DOHH2 (cell line): ENCODE measurements at regions not wholly inside any gene's neighbourhood (a gene's known extent, or its start where the extent isn't known, plus 50 kb on each side); places are given as distances from the start of the nearest gene placed in this dataset.

ENCODE experiments used
- H3F3A ChIP-seq: fragments of 200-600 bp; sonication (generic), shearing (Covaris generic); 2 replicates; pipeline ENCODE4 v1.6.0; 2016; ENCODE audit warnings: antibody characterized with exemption, mild to moderate bottlenecking; ENCODE audit not compliant: control insufficient read depth, insufficient read depth
- H3K27ac ChIP-seq: fragments of 200-600 bp; sonication (generic); 2 replicates; pipeline ENCODE4 v1.5.1; 2014; ENCODE audit warnings: low read depth, mild to moderate bottlenecking, low read length, moderate library complexity
- H3K27me3 ChIP-seq: fragments of 200-600 bp; sonication (generic); 2 replicates; pipeline ENCODE4 v1.6.1; 2014; ENCODE audit warnings: mild to moderate bottlenecking, low read length, mixed read lengths; ENCODE audit not compliant: control insufficient read depth
- H3K36me3 ChIP-seq: fragments of 200-600 bp; sonication (generic); 2 replicates; pipeline ENCODE4 v1.6.1; 2014; ENCODE audit warnings: mild to moderate bottlenecking, low read length, moderate library complexity, mixed read lengths; ENCODE audit not compliant: control insufficient read depth
- H3K4me1 ChIP-seq: fragments of 200-600 bp; sonication (generic); 2 replicates; pipeline ENCODE4 v1.6.1; 2014; ENCODE audit warnings: mild to moderate bottlenecking, low read length, mixed read lengths; ENCODE audit not compliant: control insufficient read depth
- H3K4me2 ChIP-seq: fragments of 200-600 bp; sonication (generic); 2 replicates; pipeline ENCODE4 v1.6.0; 2014; ENCODE audit warnings: mild to moderate bottlenecking, low read length, moderate library complexity
- H3K4me3 ChIP-seq: fragments of 200-600 bp; sonication (generic); 2 replicates; pipeline ENCODE4 v1.5.1; 2014; ENCODE audit warnings: mild to moderate bottlenecking, low read length, mixed read lengths
- H3K79me2 ChIP-seq: fragments of 200-600 bp; sonication (generic); 2 replicates; pipeline ENCODE4 v1.6.1; 2014; ENCODE audit warnings: mild to moderate bottlenecking, low read length, mixed read lengths; ENCODE audit not compliant: control insufficient read depth
- H3K9me2 ChIP-seq: fragments of 200-600 bp; sonication (generic); replicated peaks from 2 replicates; pipeline ENCODE4 v1.6.1; 2014; ENCODE audit warnings: mild to moderate bottlenecking, low read length, mixed read lengths; ENCODE audit not compliant: control insufficient read depth
- H3K9me3 ChIP-seq: fragments of 200-600 bp; sonication (generic); 2 replicates; pipeline ENCODE4 v1.6.1; 2014; ENCODE audit warnings: antibody characterized with exemption, low read length, mixed read lengths; ENCODE audit not compliant: control insufficient read depth, insufficient read depth
- H4K20me1 ChIP-seq: fragments of 200-600 bp; sonication (generic); 2 replicates; pipeline ENCODE4 v1.6.0; 2014; ENCODE audit warnings: low read depth, mild to moderate bottlenecking, antibody characterized with exemption, low read length, moderate library complexity; ENCODE audit not compliant: control insufficient read depth, insufficient read depth
- EZH2phosphoT487 ChIP-seq: fragments of 200-600 bp; sonication (generic); IDR thresholded peaks from 2 replicates; pipeline ENCODE4 v1.6.1; 2017; ENCODE audit warnings: borderline replicate concordance, mild to moderate bottlenecking, antibody characterized with exemption, low read length, moderate library complexity, mixed read lengths
- TF ChIP-seq, protein P1 (sequence below): fragments of 200-600 bp; sonication (generic); IDR thresholded peaks from one replicate; pipeline ENCODE4 v1.5.1; 2014; ENCODE audit warnings: antibody characterized with exemption, mild to moderate bottlenecking, low read depth, low read length; ENCODE audit not compliant: poor library complexity, severe bottlenecking

GRCh38 chr21:16832791-16833190, 680.1 kb upstream of the CXADR start:
- Histone ChIP-seq H3K4me3 (no peak overlapping the region), H3F3A (no peaks in the 10 kb centered on the region), H3K36me3 (no peaks in the 10 kb centered on the region), H3K4me1 (no peaks in the 10 kb centered on the region), H3K27me3 (no peaks in the 10 kb centered on the region), H4K20me1 (no peaks in the 10 kb centered on the region), H3K79me2 (no peaks in the 10 kb centered on the region), H3K9me3 (no peaks in the 10 kb centered on the region), H3K9me2 (no peaks in the 10 kb centered on the region), H3K27ac (no peak overlapping the region), H3K4me2 (no peak overlapping the region)
- no peak for TF ChIP-seq EZH2phosphoT487
- TF ChIP-seq, protein P1, sequence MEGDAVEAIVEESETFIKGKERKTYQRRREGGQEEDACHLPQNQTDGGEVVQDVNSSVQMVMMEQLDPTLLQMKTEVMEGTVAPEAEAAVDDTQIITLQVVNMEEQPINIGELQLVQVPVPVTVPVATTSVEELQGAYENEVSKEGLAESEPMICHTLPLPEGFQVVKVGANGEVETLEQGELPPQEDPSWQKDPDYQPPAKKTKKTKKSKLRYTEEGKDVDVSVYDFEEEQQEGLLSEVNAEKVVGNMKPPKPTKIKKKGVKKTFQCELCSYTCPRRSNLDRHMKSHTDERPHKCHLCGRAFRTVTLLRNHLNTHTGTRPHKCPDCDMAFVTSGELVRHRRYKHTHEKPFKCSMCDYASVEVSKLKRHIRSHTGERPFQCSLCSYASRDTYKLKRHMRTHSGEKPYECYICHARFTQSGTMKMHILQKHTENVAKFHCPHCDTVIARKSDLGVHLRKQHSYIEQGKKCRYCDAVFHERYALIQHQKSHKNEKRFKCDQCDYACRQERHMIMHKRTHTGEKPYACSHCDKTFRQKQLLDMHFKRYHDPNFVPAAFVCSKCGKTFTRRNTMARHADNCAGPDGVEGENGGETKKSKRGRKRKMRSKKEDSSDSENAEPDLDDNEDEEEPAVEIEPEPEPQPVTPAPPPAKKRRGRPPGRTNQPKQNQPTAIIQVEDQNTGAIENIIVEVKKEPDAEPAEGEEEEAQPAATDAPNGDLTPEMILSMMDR = no peak

- Histone ChIP-seq H3K4me3 (no peak overlapping the region), H3K36me3 (no peaks in the 10 kb centered on the region), H3F3A (no peaks in the 10 kb centered on the region), H3K27ac (no peak overlapping the region), H3K9me3 (no peaks in the 10 kb centered on the region), H3K27me3 (no peaks in the 10 kb centered on the region), H3K4me1 (no peaks in the 10 kb centered on the region), H4K20me1 (no peaks in the 10 kb centered on the region), H3K9me2 (no peaks in the 10 kb centered on the region), H3K79me2 (no peaks in the 10 kb centered on the region), H3K4me2 (no peak overlapping the region)
- TF ChIP-seq, protein P1 = no peak
- no peak for TF ChIP-seq EZH2phosphoT487
These were observed 678.1 kb upstream of the CXADR start for GRCh38 chr21:16834791-16835190.

DNA sequence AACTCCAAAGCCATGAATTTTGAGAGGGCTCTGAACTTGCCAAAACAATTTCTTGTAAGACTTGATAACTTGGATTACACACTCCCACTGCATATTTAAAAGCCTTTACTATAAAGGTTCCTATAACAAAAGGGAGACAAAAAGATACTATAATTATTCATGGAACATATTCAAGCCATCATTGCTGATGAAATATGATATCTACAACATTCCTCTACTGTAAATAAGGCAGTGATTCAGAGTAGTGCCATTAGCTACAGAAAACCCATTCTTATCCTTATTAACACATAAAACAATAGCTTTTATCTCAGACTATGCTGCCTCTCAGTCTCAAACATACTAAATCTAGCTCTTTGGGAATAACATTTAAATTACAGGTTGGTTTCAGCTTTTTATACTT, 675.5 kb upstream of the CXADR start:
- H4K20me1 ChIP-seq = no peaks in the 10 kb centered on the region
- H3K9me2 ChIP-seq = no peaks in the 10 kb centered on the region
- no peaks in the 10 kb centered on the region for H3K79me2 ChIP-seq
- no peaks in the 10 kb centered on the region for H3K27me3 ChIP-seq
- H3K4me1 ChIP-seq = no peaks in the 10 kb centered on the region
- H3K4me2 ChIP-seq = no peak overlapping the region
- H3K4me3 ChIP-seq = no peak overlapping the region
- no peaks in the 10 kb centered on the region for H3F3A ChIP-seq
- H3K36me3 ChIP-seq = no peaks in the 10 kb centered on the region
- no peak for TF ChIP-seq EZH2phosphoT487
- TF ChIP-seq, protein P1 = no peak
- no peak overlapping the region for H3K27ac ChIP-seq
- H3K9me3 ChIP-seq = no peaks in the 10 kb centered on the region

DNA sequence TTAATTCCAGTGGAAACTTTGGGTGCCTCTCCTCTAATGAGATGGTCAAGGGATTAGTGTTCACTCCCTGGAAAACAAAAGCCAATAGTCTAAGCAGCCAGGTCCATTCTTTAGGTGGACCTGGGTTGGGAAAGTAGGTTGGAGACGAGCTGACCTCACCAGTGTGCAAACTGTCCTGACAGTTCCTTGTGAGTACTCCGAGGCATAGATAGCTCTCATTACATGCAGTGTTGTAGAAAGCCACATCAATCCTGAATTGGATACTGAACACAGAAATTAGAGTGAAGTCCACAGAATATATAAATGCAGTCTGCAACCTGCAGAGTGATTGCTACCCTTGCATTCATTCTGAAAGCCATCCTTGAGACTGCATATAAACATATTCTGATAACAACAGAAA, 675.1 kb upstream of the CXADR start:
- H3K9me2 ChIP-seq = no peaks in the 10 kb centered on the region
- H3K36me3 ChIP-seq = no peaks in the 10 kb centered on the region
- no peak overlapping the region for H3K4me3 ChIP-seq
- no peaks in the 10 kb centered on the region for H3K4me1 ChIP-seq
- no peaks in the 10 kb centered on the region for H3K9me3 ChIP-seq
- no peaks in the 10 kb centered on the region for H3K79me2 ChIP-seq
- H4K20me1 ChIP-seq = no peaks in the 10 kb centered on the region
- no peak overlapping the region for H3K4me2 ChIP-seq
- no peaks in the 10 kb centered on the region for H3F3A ChIP-seq
- TF ChIP-seq EZH2phosphoT487 = no peak
- TF ChIP-seq, protein P1 = no peak
- no peak overlapping the region for H3K27ac ChIP-seq
- no peaks in the 10 kb centered on the region for H3K27me3 ChIP-seq
